C4-2B (cell line): ENCODE measurements at regions not wholly inside any gene's neighbourhood (a gene's known extent, or its start where the extent isn't known, plus 50 kb on each side); places are given as distances from the start of the nearest gene placed in this dataset.
"Not testable (repeated sequence)": the region's sequence is repeated elsewhere in the genome, so short reads cannot be mapped to it uniquely, and the experiment has no call there.

Experiments
- H3K27ac ChIP-seq: fragments of 450-650 bp; 2 replicates; pipeline ENCODE4 v1.5.1; 2017
- CTCF ChIP-seq: fragments of 450-650 bp; conservative IDR thresholded peaks from 2 replicates; pipeline ENCODE4 v1.5.1; 2017; ENCODE audit warnings: mild to moderate bottlenecking
- ZFX ChIP-seq: fragments of 450-650 bp; IDR thresholded peaks from 2 replicates; pipeline ENCODE4 v1.6.1; 2017

- TF ChIP-seq CTCF (no peak), ZFX (no peak)
Observed at GRCh38 chr13:70529652-70530051, 421.4 kb upstream of the KLHL1 start.

GRCh38 chr13:70527599-70527998 is 419.3 kb upstream of the KLHL1 start:
- TF ChIP-seq ZFX (no peak), CTCF (no peak)
- no peak overlapping the region for H3K27ac ChIP-seq

More at GRCh38 chr13:70529652-70530051, 421.4 kb upstream of the KLHL1 start:
- H3K27ac ChIP-seq = no peak overlapping the region

- TF ChIP-seq CTCF (no peak), ZFX (no peak)
- H3K27ac ChIP-seq = no peak overlapping the region
Observed at GRCh38 chr13:70523622-70524021, 415.4 kb upstream of the KLHL1 start.

- H3K27ac ChIP-seq = no peak overlapping the region
- TF ChIP-seq ZFX (no peak), CTCF (no peak)
Observed at GRCh38 chr13:70520275-70521036, 412.2 kb upstream of the KLHL1 start.

- H3K27ac ChIP-seq = no peak overlapping the region
- TF ChIP-seq ZFX (no peak), CTCF (no peak)
Observed at GRCh38 chr13:70518081-70518480, 409.8 kb upstream of the KLHL1 start.

- TF ChIP-seq ZFX (no peak), CTCF (no peak)
- no peak overlapping the region for H3K27ac ChIP-seq
Observed at GRCh38 chr13:70516226-70516625, 408.0 kb upstream of the KLHL1 start.

GRCh38 chr13:70511861-70512417 is 403.7 kb upstream of the KLHL1 start:
- not testable (repeated sequence) for H3K27ac ChIP-seq

GRCh38 chr13:70505809-70506208 is 397.6 kb upstream of the KLHL1 start:
- H3K27ac ChIP-seq = no peak overlapping the region
- TF ChIP-seq CTCF (no peak), ZFX (no peak)
